IPS-18c (cell line): ENCODE measurements at regions not wholly inside any gene's neighbourhood (a gene's known extent, or its start where the extent isn't known, plus 50 kb on each side); places are given as distances from the start of the nearest gene placed in this dataset.

ENCODE experiments used
- H3K4me3 ChIP-seq: 2 replicates; pipeline ENCODE4 v1.7.0; 2013; ENCODE audit warnings: low read depth, mild to moderate bottlenecking, low read length, moderate library complexity; ENCODE audit not compliant: insufficient read depth
- H3K9me3 ChIP-seq: one replicate; pipeline ENCODE4 v1.6.1; 2013; ENCODE audit warnings: mild to moderate bottlenecking, low read length, moderate library complexity; ENCODE audit not compliant: control insufficient read depth, insufficient read depth

- no peak overlapping the region for H3K4me3 ChIP-seq
- no peaks in the 10 kb centered on the region for H3K9me3 ChIP-seq
Observed at GRCh38 chr1:232285138-232285537, 344.8 kb downstream of the SIPA1L2 start.

DNA sequence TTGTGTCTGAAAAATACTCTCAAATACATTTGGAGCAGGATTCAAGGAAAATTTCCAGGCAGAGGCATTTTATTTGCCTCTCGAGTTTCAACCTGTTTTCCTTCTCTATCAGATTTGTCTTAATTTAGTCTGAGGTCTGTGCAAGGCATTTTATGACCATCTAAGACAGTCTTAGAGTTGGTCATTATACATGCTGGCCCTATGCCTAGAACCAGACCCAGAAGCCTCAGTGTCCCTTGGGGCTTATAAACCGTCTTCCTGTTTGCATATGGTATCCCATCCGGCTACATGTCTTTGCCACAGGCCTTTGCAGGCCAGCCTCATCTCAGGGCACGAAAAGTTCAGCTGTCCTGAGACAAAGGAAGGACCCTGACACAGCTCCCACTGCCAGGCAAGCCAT is 346.1 kb downstream of the SIPA1L2 start:
- H3K9me3 ChIP-seq: no peaks in the 10 kb centered on the region
- H3K4me3 ChIP-seq: no peak overlapping the region

DNA sequence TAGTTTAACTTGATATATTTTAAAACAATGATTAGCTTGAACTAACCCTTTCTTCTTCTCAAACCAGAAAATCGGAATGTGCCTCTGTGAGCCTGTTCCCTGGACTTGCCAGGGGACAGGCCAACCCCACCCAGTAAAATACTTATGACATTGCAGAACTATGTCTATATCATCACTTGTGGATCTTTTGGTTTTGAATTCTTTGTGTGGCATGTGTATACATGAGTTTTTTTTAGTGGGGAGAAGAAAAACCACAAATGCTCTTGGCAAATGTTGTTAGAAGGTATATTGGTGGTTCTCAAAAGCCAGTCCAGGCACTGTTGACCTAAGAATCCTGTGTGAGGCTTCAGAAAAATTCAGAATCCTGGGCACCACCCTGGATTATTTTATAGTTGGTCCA is 347.4 kb downstream of the SIPA1L2 start:
- no peaks in the 10 kb centered on the region for H3K9me3 ChIP-seq
- no peak overlapping the region for H3K4me3 ChIP-seq

GRCh38 chr1:232280910-232281309 is 349.0 kb downstream of the SIPA1L2 start:
- no peak overlapping the region for H3K4me3 ChIP-seq
- no peaks in the 10 kb centered on the region for H3K9me3 ChIP-seq

GRCh38 chr1:232279909-232280400 is 350.0 kb downstream of the SIPA1L2 start:
- no peaks in the 10 kb centered on the region for H3K9me3 ChIP-seq
- H3K4me3 ChIP-seq: no peak overlapping the region

DNA sequence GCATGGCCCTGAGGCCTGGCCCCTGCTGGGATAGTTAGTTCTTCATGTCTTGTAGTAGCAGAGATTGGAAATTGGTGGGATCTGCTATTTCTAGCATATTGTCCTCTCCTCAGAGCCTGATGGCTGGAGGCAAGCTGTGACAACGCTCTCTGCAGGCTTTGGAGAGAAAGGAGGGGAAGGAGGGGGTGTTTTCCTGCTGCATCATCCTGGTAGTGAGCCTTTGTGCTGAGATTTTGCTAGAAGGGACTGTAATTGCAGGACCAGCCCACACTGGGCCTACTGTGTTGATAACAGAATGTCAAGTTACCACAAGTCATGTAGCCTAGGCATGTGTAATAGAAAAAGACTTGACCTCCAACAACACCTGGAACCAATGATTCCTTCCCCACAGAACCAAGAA is 351.0 kb downstream of the SIPA1L2 start:
- H3K4me3 ChIP-seq: no peak overlapping the region
- H3K9me3 ChIP-seq: no peaks in the 10 kb centered on the region

DNA sequence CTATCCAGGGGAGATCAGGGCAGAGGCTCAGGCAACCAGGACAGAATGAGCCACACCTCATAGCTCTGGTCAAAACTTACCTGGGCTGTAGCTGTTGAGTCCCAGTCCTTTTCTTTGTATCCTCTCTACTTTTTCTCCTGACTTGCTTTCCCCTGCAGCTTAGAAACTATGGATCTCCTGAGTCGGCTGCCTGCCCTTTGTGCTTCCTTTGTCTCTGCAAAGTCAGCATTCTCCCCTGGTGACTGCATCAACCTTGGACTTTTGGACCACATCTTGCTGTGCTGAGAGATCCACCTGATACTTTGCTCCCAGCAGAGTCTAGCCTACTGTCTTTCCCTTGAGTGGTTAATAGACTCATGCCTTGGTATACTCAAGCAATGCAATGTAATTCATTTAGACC is 353.3 kb downstream of the SIPA1L2 start:
- H3K9me3 ChIP-seq: no peaks in the 10 kb centered on the region

GRCh38 chr1:232274999-232275710 is 354.8 kb downstream of the SIPA1L2 start:
- no peak overlapping the region for H3K4me3 ChIP-seq

More for the DNA sequence above, 353.3 kb downstream of the SIPA1L2 start:
- no peak overlapping the region for H3K4me3 ChIP-seq

DNA sequence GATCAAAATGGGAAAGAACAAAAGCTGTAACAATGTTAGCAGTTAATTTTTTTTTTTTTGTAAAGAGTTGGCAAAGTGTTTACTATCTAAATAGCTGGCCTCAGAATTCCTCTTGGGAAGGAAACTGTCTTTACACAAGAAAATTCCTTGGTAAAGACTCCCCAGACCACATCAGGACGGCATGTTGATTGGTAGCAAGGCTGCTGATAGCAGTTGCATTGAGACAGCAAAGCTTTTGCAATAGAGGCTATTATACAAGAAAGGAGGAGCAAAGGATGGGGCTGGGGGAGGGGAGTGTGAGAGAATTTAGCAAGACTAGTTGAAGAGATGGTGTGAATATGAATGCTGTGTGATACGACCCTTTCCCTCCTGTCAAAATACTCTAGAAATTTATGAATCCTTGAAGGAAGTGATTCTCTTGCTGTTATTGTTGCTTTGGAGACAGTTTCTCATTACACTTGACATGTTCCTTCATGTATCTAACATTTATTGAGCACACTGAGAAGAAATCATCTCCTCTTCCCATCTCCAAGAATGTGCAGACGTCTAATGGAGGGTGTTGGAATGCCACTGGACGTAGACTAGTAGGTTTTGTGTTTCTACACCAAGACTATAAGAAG is 355.6 kb downstream of the SIPA1L2 start:
- H3K4me3 ChIP-seq: no peak overlapping the region
- no peaks in the 10 kb centered on the region for H3K9me3 ChIP-seq

More at GRCh38 chr1:232274999-232275710, 354.8 kb downstream of the SIPA1L2 start:
- H3K9me3 ChIP-seq: no peaks in the 10 kb centered on the region

GRCh38 chr1:232273011-232273410 is 356.9 kb downstream of the SIPA1L2 start:
- no peak overlapping the region for H3K4me3 ChIP-seq

GRCh38 chr1:232271991-232272589 is 357.8 kb downstream of the SIPA1L2 start:
- Histone ChIP-seq H3K9me3 (no peaks in the 10 kb centered on the region), H3K4me3 (no peak overlapping the region)

More at GRCh38 chr1:232273011-232273410, 356.9 kb downstream of the SIPA1L2 start:
- no peaks in the 10 kb centered on the region for H3K9me3 ChIP-seq

GRCh38 chr1:232271299-232271698 is 358.6 kb downstream of the SIPA1L2 start:
- Histone ChIP-seq H3K9me3 (no peaks in the 10 kb centered on the region), H3K4me3 (no peak overlapping the region)

DNA sequence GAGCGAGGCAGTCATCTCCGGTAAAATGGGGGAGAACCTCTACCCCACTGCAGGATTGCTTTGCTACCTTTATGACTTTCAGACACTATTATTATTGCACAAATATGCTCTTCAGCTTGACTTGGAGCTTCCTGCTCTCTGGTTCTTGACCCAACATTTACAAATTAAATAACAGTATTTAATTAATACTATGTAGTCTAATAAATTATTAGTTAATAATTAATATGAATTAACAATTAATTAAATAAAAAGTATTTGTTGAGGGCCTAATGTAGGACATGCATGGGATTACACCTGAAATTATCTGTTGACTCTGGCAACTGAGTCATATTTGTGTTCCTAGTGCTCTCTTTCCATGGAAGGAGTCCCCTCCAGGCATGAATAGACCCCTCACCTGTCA is 359.9 kb downstream of the SIPA1L2 start:
- no peak overlapping the region for H3K4me3 ChIP-seq
- H3K9me3 ChIP-seq: no peaks in the 10 kb centered on the region

DNA sequence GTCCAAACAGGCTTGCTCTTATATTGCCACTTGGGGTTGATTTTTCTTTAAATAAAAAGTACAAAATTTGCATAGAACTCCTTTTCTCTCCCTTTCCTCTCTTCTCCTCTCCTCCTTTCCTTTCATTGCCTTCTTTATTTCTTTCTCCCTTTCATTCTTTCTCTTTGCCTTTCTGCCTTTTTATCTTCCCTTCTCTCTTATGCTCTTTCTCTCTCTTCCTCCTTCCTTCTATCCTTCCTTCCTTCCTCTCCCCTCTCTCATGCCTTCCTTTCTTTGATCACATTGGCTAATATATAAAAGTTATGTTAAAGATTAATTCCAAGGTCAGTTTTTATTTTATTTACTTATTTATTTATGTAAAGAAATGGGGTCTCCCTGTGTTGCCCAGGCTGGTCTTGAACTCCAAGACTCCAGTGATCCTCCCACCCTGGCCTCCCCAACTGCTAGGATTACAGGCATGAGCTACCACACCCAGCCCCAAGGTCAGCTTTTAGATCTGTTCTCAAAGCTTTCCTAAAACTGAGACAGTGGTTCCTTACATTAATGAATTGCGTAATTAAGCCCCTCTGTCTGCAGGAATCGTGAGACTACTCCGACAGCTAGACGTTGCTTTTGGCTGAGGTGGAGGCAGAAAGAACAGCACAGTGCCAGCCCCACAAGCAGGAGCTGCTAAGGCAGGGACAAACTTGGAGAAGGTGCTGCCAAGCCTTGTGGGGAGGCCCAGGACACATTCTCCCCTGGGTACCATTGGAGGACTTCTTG is 361.9 kb downstream of the SIPA1L2 start:
- Histone ChIP-seq H3K4me3 (no peak overlapping the region), H3K9me3 (no peaks in the 10 kb centered on the region)

DNA sequence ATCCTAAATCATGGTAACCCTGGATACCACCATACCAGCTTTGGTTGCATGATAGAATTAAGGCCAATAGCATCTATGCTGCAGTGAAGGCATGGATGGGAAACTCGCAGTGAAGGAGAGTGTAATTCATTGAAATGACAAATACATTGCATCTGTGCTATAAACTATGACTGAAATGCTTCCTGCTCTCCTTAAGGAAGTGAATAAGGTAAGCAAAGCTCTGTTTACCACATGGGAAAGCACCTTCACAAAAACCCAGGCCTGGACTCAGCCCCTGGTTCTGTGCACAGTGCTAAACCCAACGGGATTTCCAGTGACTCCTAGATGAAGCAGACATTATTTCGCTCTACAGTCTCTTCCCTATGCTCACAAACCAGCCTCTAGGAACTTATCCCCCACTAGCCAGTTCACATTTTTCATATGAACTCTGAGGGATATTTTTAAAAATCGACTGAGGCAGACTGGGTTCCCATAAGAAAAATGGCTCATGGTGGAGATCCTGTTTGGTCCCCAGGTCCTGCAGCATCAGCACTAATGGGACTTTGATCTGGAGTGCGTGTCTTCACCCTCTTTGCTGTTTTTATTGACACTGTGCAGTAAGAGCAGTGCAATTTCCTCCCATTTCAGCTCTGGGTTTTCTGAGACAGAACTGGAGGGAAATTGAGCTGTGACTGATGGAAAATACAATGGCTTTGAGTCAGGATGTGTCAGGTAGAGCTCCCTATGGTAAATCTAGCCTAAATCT is 362.7 kb downstream of the SIPA1L2 start:
- Histone ChIP-seq H3K9me3 (no peaks in the 10 kb centered on the region), H3K4me3 (no peak overlapping the region)

- H3K4me3 ChIP-seq: no peak overlapping the region
- H3K9me3 ChIP-seq: no peaks in the 10 kb centered on the region
Observed at GRCh38 chr1:232263452-232263851, 366.5 kb downstream of the SIPA1L2 start.

GRCh38 chr1:232262991-232263390 is 366.9 kb downstream of the SIPA1L2 start:
- Histone ChIP-seq H3K4me3 (no peak overlapping the region), H3K9me3 (no peaks in the 10 kb centered on the region)
